ENCODE measurements at regions not wholly inside any gene's neighbourhood (a gene's known extent, or its start where the extent isn't known, plus 50 kb on each side); places are given as distances from the start of the nearest gene placed in this dataset.

DNA sequence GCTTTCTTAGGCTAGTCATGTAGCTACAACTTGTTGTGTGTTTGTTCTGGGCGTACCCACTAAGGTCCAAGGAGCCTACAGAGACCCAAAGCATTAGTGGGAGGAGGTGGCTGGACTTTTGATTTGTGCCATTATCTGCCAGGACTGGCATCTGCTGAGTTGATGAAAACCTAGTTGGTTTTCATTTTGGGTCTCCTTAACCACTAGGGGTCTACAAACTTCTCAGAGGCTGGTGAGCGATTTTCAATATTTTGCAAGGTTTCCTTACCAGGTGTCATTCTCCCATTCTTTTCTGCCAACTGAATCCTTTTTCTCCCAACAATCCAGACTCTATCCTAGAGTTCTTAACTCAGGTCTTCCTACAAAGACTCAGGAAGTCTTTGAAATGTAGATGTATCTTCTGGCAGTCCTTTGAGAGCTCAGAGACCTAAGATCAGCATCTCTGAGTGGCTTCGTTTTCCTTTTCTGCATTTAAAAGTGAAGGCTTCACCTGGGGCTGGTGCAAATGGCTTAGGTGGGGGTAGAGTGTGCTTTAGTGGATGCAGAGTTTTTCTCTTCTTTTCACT, 150.0 kb upstream of the RMST start:
- DNase-seq (ENCODE audit: low spot score): no peak
- in situ Hi-C loops (cut with MboI; ENCODE audit: low pct_unique_long_range_greater_than_20kb, low sequenced_read_pairs, unreplicated experiment): no loop called here
- TF ChIP-seq, protein P1, sequence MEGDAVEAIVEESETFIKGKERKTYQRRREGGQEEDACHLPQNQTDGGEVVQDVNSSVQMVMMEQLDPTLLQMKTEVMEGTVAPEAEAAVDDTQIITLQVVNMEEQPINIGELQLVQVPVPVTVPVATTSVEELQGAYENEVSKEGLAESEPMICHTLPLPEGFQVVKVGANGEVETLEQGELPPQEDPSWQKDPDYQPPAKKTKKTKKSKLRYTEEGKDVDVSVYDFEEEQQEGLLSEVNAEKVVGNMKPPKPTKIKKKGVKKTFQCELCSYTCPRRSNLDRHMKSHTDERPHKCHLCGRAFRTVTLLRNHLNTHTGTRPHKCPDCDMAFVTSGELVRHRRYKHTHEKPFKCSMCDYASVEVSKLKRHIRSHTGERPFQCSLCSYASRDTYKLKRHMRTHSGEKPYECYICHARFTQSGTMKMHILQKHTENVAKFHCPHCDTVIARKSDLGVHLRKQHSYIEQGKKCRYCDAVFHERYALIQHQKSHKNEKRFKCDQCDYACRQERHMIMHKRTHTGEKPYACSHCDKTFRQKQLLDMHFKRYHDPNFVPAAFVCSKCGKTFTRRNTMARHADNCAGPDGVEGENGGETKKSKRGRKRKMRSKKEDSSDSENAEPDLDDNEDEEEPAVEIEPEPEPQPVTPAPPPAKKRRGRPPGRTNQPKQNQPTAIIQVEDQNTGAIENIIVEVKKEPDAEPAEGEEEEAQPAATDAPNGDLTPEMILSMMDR (IDR thresholded peaks at IDR 0.05; ENCODE audit: extremely low read depth, insufficient read depth, missing control alignments): no peak

DNA sequence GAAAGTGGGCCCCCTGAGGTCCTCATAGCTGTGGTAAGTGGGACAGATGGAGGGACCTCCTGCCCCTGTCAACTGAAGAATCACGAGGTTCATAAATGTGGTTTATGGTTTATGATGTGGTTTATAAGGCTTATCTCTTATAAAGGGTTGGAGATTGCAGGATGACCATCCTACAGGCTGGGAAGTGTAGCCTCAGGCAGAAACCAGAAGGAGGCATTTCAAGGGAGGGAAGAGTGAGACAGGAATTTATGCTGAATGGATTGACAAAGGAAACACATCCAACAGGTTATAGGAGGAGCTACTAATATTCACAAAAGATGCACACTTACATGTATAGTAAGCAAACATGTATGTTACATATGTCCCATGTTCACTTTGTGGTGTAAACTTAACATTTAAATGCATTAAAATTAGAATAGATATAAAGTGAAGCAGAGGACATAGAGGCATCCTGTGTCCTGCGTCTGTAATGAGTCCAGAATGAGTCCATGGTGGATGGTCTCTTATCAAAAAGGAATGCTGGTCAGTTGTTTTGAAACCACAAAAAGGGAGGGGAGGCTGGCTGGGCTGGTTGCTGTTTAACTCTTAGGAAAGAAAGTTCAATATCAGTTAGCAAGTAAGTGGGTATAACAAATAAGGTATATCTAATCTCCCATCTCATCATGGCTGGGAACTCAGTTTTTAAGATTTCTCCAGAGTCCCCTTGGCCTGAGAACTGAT, 149.0 kb upstream of the RMST start:
- DNase-seq (ENCODE audit: low spot score): no peak
- in situ Hi-C loops (cut with MboI; ENCODE audit: low pct_unique_long_range_greater_than_20kb, low sequenced_read_pairs, unreplicated experiment): no loop called here
- TF ChIP-seq, protein P1 (IDR thresholded peaks at IDR 0.05; ENCODE audit: extremely low read depth, insufficient read depth, missing control alignments): no peak

DNA sequence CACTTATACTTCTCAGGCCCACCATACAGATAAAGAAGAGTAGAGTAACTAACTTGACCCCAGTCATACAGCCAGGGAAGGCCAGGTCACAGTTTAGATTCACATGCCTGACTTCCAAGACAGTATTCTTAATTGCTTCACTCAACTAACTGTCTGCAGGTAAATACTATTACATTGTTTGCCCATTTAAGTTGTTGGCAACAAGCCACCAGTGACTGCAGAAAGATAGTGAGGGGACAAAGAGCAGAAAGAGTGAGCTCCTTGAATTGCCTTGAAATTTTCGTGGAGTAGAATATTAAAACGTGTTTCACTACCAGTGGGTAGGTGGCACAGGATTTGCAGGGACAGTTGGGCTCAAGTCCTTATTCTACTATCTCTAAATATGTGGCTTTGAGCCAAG, 146.3 kb upstream of the RMST start:
- no peak for DNase-seq (ENCODE audit: low spot score)
- TF ChIP-seq, protein P1 (IDR thresholded peaks at IDR 0.05; ENCODE audit: extremely low read depth, insufficient read depth, missing control alignments): no peak
- in situ Hi-C loops (cut with MboI; ENCODE audit: low pct_unique_long_range_greater_than_20kb, low sequenced_read_pairs, unreplicated experiment): no loop called here

DNA sequence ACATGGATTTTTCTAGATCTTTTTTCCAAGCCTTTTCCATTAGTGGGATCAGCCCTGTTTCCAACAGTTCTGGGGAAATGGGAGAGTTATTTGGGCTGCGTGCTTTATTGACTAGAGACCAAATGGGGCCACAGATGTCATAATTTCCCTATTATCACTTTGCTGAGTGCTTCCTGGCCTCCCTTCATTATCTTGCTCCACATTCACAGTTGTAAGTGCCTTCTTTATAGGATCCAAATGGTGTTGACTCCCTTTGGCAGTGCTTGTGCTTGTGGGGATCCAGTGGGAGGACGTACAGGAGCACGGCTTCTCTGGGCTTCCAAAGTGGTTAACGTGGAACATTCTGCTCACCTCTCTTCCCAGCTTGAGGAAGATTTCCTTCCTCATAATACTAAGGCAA, 141.0 kb upstream of the RMST start:
- DNase-seq (ENCODE audit: low spot score): no peak
- TF ChIP-seq, protein P1 (IDR thresholded peaks at IDR 0.05; ENCODE audit: extremely low read depth, insufficient read depth, missing control alignments): no peak
- in situ Hi-C loops (cut with MboI; ENCODE audit: low pct_unique_long_range_greater_than_20kb, low sequenced_read_pairs, unreplicated experiment): no loop called here

DNA sequence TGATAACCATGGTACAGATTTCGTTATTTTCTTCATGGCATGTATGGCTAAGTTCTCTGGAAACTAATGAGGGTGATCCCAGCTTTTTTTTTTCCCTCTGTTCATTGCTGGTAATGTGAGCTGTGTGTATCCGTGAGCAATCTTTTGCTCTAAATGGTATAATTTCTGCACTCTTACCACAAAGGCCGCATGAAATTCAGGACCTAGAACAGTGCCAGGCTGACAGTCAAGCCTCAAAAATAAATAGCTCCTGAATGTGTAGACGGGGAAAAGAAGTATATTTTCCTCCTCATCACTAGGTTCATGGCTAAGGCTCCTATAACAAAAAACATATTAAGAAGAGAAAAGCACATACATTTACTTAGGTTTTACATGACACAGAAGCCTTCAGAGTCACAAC, 140.2 kb upstream of the RMST start:
- DNase-seq (ENCODE audit: low spot score): no peak
- in situ Hi-C loops (cut with MboI; ENCODE audit: low pct_unique_long_range_greater_than_20kb, low sequenced_read_pairs, unreplicated experiment): no loop called here
- TF ChIP-seq, protein P1 (IDR thresholded peaks at IDR 0.05; ENCODE audit: extremely low read depth, insufficient read depth, missing control alignments): no peak

DNA sequence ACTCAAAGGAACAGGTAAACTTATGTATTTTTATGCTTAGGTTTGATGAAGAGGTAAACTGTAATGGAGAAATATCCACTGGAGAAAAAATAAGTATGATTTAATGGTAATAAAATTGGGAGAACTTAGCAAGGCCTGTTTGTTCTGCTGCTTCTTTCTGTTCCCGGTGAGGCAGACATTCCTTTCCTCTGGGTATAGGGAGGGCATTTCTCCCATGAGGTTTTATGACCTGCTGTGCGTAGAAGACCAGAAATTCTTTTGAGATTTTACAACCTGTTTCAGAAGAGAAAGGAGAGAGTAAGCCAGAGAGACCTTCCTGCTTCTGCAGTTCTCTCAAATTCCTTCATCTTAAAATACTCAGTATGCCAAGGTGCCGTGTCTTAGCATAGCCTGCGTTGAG, 139.4 kb upstream of the RMST start:
- in situ Hi-C loops (cut with MboI; ENCODE audit: low pct_unique_long_range_greater_than_20kb, low sequenced_read_pairs, unreplicated experiment): no loop called here
- no peak for DNase-seq (ENCODE audit: low spot score)
- TF ChIP-seq, protein P1 (IDR thresholded peaks at IDR 0.05; ENCODE audit: extremely low read depth, insufficient read depth, missing control alignments): no peak
